HG03342 (cell line): ENCODE measurements at regions not wholly inside any gene's neighbourhood (a gene's known extent, or its start where the extent isn't known, plus 50 kb on each side); places are given as distances from the start of the nearest gene placed in this dataset.
"Not testable (repeated sequence)": the region's sequence is repeated elsewhere in the genome, so short reads cannot be mapped to it uniquely, and the experiment has no call there.

ENCODE experiments used
- ATAC-seq: cut with Tn5 transposase; IDR thresholded peaks from one replicate; pipeline ENCODE4 v1.9.1; 2021; ENCODE audit warnings: mild to moderate bottlenecking, moderate library complexity; ENCODE audit not compliant: unreplicated experiment

DNA sequence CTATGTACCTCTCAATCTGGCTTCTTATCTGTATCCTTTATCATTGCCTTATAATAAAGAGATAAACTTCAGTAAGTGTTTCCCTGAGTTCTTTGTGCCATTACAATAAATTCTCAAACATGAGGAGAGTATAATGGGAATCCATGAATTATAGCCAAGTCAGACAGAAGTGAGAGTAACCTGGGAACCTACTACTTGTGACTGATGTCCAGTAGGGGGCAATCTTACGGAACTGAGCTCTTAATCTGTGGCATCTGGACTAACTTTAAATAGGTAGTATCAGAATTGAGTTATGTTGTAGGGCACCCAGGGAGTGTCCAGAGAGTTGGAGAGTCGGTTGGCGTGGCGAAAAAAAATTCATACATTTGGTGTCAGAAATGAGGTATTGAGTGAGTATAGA, 542.6 kb downstream of the ZBBX start:
- peak; percentile 83 for ATAC-seq

DNA sequence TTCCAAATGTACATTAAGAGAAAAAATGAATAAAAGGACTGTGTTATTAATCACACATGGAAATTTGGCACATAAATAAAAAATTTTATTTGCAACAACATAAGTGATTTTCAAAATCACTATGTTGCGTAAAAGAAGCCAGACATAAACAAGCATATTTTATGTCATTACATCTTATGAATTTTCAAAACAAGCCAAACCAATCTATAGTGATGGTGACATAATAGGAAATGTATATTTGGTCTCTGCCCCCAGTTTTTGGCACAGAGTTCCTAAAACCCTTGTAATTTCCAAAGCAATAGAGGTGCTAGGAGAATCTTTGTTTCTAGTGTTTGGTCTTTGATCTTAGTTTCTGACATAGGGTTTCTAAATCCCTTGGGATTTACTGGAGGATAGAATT, 543.3 kb downstream of the ZBBX start:
- no peak for ATAC-seq

DNA sequence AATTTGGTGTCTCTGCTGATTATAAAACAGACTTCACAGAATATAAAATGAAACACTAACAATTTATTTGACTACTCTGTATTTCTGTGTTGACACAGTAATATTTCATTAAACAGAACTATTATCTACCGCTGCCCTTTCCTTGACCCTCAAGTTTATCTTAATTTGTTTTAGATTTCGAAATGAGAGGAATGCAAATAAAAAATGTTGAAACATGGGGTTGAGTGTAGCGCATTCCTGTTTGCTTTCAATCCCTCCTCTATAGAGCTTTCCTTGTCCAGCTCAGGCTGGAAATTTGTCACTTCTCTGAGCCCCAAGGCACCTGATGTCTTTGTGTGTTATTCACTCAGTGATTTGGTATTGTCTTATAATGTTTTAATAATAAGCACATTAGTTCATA, 550.2 kb downstream of the ZBBX start:
- ATAC-seq, result no peak

DNA sequence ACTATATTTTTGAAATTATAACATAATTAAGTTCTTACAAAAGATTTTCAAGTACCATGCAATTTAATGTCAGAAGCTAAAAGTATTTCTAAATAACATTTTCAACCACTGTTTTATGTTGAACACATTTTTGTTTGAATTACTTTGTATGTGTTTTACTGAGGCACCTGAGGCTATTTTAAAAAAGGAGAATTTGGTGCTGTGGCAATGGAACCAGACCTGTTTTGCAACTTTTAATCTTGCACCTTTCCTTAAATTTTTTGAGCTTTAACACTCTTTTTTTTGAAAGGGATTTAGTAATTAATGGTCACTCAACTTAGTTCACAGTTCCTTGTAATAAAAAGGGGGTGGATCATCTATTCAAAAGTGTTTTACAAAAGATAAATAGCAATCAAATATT, 561.6 kb downstream of the ZBBX start:
- ATAC-seq, result no peak

DNA sequence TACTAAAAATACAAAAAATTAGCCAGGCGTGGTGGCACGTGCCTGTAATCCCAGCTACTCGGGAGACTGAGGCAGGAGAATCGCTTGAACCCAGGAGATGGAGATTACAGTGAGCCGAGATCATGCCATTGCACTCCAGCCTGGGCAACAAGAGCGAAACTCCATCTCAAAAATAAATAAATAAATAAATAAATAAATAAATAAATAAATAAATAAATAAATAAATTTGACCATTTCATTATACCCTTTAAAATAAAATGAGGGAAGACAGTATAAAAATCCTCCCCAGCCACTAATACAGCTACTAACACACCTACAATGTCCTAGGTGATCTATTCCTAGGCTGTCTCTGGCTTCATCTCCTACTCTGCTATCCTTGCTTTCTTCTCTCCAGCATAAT, 562.8 kb downstream of the ZBBX start:
- ATAC-seq, result not testable (repeated sequence)

GRCh38 chr3:166810741-166811445, 569.2 kb downstream of the ZBBX start:
- ATAC-seq, result no peak

DNA sequence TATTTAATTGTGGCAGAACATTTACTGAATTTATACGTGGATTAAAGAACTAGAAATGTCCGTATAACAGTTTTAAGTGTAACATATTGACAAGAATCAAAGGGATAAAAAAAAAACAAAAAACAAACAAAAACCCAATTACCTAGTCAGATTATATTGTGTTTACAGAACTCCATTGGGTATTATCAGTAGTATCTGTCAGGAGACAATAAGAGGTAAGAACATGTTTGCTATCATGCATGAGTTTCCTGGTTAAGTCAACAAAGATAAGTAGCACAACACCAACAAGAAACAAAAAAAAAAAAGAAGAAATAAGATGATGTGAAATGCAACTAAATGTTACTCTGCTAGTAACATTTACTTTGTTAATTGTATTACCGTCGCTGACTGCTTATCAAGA, 570.6 kb downstream of the ZBBX start:
- no peak for ATAC-seq

- no peak for ATAC-seq
These were observed 591.2 kb downstream of the ZBBX start for GRCh38 chr3:166788936-166789335.

DNA sequence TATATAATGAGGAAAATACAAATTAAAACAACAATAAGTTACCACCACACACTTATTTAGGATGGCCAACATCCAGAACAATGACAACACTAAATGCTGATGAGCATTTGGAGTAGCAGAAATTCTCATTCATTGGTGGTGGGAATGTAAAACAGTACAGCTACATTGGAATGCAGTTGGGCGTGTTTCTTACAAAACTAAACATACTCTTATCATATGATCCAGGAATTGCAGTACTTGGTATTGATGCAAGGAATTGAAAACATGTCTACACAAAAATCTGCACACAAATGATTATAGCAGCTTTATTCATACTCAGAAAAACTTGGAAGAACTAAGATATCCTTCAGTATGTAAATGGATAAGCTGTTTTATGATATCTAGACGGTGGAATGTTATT, 594.2 kb downstream of the ZBBX start:
- no peak for ATAC-seq

DNA sequence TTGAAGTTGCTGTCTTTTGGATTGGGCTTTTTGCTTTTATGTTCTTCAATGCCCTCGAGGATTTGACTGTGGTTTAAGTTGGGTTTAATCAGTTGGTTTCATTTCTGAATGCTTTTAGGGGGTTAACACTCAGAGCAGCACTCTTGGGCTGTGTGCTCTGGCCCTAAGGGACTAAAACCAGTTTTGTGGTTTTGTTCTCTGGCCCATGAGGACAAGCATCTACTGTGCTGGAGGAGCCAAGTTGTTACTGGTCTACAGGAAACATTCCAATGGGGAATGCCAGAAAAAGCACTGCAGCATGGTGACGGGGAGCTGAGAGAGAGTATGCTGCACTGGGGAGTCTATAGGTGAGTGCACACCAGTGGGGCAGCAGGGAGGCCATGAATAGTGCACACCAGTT, 596.9 kb downstream of the ZBBX start:
- no peak for ATAC-seq

DNA sequence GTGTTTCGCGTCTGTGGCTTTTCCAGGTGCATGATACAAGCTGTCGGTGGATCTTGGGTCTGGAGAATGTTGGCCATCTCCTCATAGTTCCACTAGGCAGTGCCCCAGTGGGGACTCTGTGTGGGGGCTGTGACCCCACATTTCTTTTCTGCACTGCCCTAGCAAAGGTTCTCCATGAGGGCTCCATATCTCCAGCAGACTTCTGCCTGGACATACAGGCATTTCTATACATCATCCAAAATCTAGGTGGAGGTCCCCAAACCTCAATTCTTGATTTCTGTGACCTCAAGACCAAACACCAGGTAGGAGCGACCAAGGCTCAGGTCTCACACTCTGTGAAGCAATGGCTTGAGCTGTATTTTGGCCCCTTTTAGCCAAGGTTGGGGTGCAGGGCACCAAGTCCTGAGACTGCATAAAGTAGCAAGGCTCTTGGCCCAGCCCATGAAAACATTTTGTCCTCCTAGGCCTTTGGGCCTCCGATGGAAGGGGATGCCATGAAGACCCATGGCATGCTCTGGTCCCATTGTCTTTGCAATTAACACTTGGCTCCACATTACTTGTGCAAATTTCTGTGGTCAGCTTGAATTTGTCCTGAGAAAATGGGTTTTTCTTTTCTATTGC, 615.3 kb downstream of the ZBBX start:
- ATAC-seq, result no peak

DNA sequence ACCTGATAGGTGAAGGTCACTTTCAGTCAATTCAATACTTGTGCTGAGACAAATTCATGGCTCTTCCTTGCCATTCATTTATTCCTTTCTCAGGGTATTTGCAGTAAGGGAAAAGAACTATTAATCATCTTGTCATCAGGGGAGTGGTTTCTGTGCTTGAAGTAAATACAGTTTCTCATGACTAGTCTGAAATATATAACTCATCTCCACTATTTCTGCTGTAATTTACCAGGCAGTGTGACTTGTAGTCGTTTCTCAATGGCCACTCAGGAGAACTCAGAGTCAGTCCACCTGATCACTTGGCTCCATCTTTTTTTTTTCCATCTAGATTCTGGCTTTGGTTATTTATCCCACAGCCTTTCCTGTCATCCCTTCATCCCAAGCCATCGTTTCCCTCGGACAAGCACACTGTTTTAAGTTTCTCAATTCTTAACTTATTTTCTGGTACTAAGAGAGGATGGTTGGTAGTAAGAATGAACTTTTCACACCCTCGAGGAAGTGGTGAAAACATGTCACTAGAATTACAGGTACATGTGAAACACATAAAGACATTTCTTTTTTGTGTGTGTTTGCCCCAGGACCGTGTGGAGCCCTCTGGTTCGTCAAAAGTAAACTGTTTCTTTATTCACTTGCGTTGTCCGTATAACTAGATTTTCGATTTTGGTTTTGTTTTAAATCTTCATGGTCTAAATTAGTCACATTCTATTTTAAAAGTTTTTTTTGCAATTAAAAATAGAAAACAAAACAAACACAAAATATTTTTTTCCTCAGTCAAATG, 620.2 kb downstream of the ZBBX start:
- no peak for ATAC-seq

DNA sequence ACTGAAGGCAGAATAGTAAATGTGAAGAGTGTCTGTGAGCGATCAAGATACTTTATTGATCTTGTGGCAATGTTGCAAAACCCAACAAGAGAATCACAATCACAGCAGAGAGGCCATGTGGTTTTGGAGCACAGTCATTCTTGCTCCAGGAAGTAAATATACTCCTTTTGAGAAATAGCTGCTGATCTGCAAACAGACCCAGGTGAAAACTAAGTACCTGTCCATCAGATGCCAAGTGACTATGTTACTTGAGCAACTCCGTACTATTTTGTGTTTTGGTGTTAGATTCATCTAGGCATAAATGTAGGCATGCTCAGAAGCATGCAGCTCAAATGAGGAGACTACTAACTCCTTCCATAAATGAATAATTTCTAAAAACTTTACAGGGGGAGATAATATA, 627.9 kb downstream of the ZBBX start:
- ATAC-seq, result no peak

- no peak for ATAC-seq
These were observed 636.5 kb downstream of the ZBBX start for GRCh38 chr3:166743481-166744134.

GRCh38 chr3:166734734-166735133, 645.4 kb downstream of the ZBBX start:
- ATAC-seq, result no peak

- no peak for ATAC-seq
These were observed 648.4 kb downstream of the ZBBX start for GRCh38 chr3:166731701-166732100.

GRCh38 chr3:166721466-166721865, 658.6 kb downstream of the ZBBX start:
- no peak for ATAC-seq

GRCh38 chr3:166714206-166714605, 665.9 kb downstream of the ZBBX start:
- no peak for ATAC-seq

- no peak for ATAC-seq
These were observed 666.3 kb downstream of the ZBBX start for GRCh38 chr3:166713787-166714186.

- ATAC-seq, result no peak
These were observed 674.0 kb downstream of the ZBBX start for GRCh38 chr3:166706094-166706493.

DNA sequence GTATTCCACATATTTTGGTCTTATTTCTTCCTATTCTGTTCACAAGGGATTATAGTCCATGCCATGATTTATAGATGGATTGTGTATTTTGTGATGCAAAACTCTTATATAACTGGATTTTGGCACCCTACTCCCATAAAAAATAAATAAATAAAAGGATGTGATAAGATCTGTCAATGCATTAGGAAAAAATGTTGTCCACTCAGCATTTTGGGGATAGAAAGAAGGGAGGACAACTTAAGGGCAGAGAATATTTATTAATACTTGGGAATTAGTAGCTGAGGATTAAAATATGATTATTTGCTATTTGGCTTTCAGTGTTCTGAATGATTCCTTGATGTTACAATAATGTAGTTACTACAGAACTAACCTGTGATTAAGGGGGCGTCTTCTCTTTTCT, 682.6 kb downstream of the ZBBX start:
- no peak for ATAC-seq

GRCh38 chr3:166696103-166696502, 684.0 kb downstream of the ZBBX start:
- ATAC-seq, result no peak
